Progenitor cell of endocrine pancreas (in vitro differentiated cells): ENCODE measurements at regions not wholly inside any gene's neighbourhood (a gene's known extent, or its start where the extent isn't known, plus 50 kb on each side); places are given as distances from the start of the nearest gene placed in this dataset.

Experiments
- DNase-seq: peaks from one replicate; pipeline ENCODE4 v3.0.0; 2021; ENCODE audit warnings: low spot score; ENCODE audit not compliant: unreplicated experiment
- H3K27ac Mint-ChIP-seq: 2 replicates; pipeline ENCODE4 v1.8.0; 2021; ENCODE audit warnings: mild to moderate bottlenecking, moderate library complexity, mixed read lengths
- H3K27me3 Mint-ChIP-seq: 2 replicates; pipeline ENCODE4 v1.8.0; 2021; ENCODE audit warnings: mixed read lengths
- H3K36me3 Mint-ChIP-seq: 2 replicates; pipeline ENCODE4 v1.8.0; 2022; ENCODE audit warnings: mixed read lengths; ENCODE audit not compliant: insufficient read depth
- H3K4me1 Mint-ChIP-seq: 2 replicates; pipeline ENCODE4 v1.8.0; 2021; ENCODE audit warnings: low read depth, mixed read lengths
- H3K4me3 Mint-ChIP-seq: 2 replicates; pipeline ENCODE4 v1.8.0; 2021; ENCODE audit warnings: low read depth, mild to moderate bottlenecking, moderate library complexity, mixed read lengths
- H3K9me3 Mint-ChIP-seq: 2 replicates; pipeline ENCODE4 v1.8.0; 2021; ENCODE audit warnings: low read depth, mixed read lengths
- CTCF ChIP-seq: fragments of 200-600 bp; sonication (generic); IDR thresholded peaks from one replicate; pipeline ENCODE4 v1.5.0; 2021; ENCODE audit warnings: antibody characterized with exemption, mild to moderate bottlenecking; ENCODE audit not compliant: unreplicated experiment

- peaks cover 3% of the 10 kb centered on the region for H3K4me1 Mint-ChIP-seq
- no peaks in the 10 kb centered on the region for H3K36me3 Mint-ChIP-seq
- no peak overlapping the region for H3K4me3 Mint-ChIP-seq
- TF ChIP-seq CTCF = no peak
- H3K9me3 Mint-ChIP-seq = no peaks in the 10 kb centered on the region
- no peaks in the 10 kb centered on the region for H3K27me3 Mint-ChIP-seq
- no peak overlapping the region for H3K27ac Mint-ChIP-seq
- no peak for DNase-seq
These were observed 532.4 kb upstream of the ITGA1 start for GRCh38 chr5:52255308-52255707.

- no peaks in the 10 kb centered on the region for H3K36me3 Mint-ChIP-seq
- no peaks in the 10 kb centered on the region for H3K27me3 Mint-ChIP-seq
- peaks cover 3% of the 10 kb centered on the region for H3K4me1 Mint-ChIP-seq
These were observed 524.9 kb upstream of the ITGA1 start for GRCh38 chr5:52262844-52263243.

DNA sequence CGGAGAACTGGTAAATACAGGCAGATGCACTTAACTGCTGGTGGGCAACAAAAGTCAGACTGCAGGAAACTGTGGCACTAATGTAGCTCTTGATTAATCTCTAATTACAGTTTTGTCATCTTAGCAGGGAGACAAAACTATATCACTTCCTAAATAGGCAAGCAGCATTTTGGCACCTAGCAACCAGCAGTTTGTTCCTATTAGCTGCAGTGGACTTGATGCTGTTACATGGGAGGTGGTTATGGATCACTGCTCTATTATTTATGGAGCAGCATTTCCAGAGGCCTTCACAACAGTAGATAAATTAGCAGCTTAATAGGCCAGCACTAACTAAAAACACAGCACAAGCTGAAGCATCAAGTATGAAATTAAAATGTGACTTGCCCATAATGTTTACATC lies 518.3 kb upstream of the ITGA1 start:
- H3K9me3 Mint-ChIP-seq = no peaks in the 10 kb centered on the region
- no peak overlapping the region for H3K27ac Mint-ChIP-seq
- TF ChIP-seq CTCF = no peak
- H3K36me3 Mint-ChIP-seq = no peaks in the 10 kb centered on the region
- H3K27me3 Mint-ChIP-seq = no peaks in the 10 kb centered on the region
- DNase-seq = no peak
- no peak overlapping the region for H3K4me3 Mint-ChIP-seq
- no peaks in the 10 kb centered on the region for H3K4me1 Mint-ChIP-seq

More at GRCh38 chr5:52262844-52263243, 524.9 kb upstream of the ITGA1 start:
- TF ChIP-seq CTCF = no peak
- Mint-ChIP-seq H3K4me3 (no peak overlapping the region), H3K27ac (no peak overlapping the region), H3K9me3 (no peaks in the 10 kb centered on the region)
- DNase-seq = no peak

- no peak overlapping the region for H3K27ac Mint-ChIP-seq
- no peak for TF ChIP-seq CTCF
- DNase-seq = no peak
- H3K4me1 Mint-ChIP-seq = no peaks in the 10 kb centered on the region
- no peaks in the 10 kb centered on the region for H3K9me3 Mint-ChIP-seq
- H3K4me3 Mint-ChIP-seq = no peak overlapping the region
- H3K27me3 Mint-ChIP-seq = no peaks in the 10 kb centered on the region
- no peaks in the 10 kb centered on the region for H3K36me3 Mint-ChIP-seq
These were observed 517.9 kb upstream of the ITGA1 start for GRCh38 chr5:52269859-52270258.

DNA sequence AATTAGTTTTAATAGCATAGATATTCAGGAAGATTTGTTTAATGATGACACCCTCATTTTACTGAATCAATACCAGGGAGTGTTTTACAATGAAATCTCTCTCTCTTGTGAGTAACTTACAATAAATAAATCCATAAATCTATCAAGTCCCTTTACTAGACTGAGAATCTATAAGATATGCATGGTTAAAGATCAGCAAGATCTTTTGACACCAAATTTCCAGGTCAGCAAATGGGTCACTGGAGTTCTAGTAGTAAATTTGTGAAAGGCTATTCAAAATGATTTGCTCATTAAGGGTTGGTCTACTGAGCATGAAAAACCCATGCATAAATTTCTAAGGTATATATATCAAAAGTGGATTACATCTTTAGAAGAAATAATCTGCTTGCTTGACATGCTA lies 512.1 kb upstream of the ITGA1 start:
- no peak for TF ChIP-seq CTCF
- Mint-ChIP-seq H3K36me3 (no peaks in the 10 kb centered on the region), H3K4me1 (no peaks in the 10 kb centered on the region), H3K9me3 (peaks cover 2% of the 10 kb centered on the region), H3K4me3 (no peak overlapping the region), H3K27ac (no peak overlapping the region), H3K27me3 (no peaks in the 10 kb centered on the region)
- no peak for DNase-seq
